Posterior vena cava (tissue), 2 donors: ENCODE measurements at regions not wholly inside any gene's neighbourhood (a gene's known extent, or its start where the extent isn't known, plus 50 kb on each side); places are given as distances from the start of the nearest gene placed in this dataset.

Experiments used
- DNase-seq: peaks from one replicate; pipeline ENCODE4 v3.0.0-alpha.2; 2020; ENCODE audit warnings: low spot score
- intact Hi-C, 2 donors: fragments of 100-400 bp; cut with DNase I; formaldehyde crosslinking; loops; one replicate each; pipeline versions ENCODE4 v1.14.1 to v1.14.2; 2022 to 2023
- donor health status: DM: yes; HTN: yes; CAD: no.
- donor health status: DM: yes; HTN: yes; CAD: no.

DNA sequence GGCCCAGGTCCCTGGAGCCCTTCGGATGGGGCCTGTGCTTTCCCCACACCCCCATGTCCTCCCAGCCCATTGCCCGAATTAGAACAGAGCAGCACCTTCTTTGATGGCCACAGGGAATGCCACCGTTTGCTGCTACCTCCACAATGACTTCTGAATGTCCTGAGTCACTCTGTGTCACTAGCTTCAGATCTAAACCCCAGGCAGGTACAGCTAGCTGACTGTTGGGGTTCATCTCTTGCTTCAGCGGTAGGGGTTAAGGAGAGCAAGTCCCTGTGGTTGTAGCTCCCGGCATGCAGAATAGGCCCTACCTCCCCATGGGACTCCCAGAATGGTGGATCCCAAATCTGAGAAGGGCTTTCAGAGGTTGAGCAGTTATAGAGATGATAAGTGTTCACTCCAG lies 291.1 kb upstream of the POU3F1 start:
- DNase-seq, result no peak
- intact Hi-C loops, result no loop called here

DNA sequence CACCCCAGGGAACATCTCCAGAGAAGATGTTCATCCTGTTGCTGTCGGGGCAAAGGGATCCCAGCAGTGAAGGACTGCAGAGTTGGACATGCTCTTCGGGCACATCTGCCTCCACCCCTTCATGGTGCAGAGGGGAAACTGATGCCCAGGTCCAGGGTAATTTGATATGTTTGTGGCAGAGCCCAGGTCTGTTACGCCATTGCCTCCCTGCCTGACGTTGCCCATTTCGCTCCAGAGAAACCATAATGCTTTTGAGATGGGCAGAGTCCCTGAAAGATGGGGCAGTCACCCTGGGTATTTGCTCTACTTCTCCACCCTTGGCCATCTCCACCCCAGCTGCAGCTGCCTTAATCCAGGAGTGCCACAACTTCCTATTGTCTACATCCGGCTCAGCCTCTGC lies 290.4 kb upstream of the POU3F1 start:
- DNase-seq, result no peak
- intact Hi-C loops, result no loop called here

DNA sequence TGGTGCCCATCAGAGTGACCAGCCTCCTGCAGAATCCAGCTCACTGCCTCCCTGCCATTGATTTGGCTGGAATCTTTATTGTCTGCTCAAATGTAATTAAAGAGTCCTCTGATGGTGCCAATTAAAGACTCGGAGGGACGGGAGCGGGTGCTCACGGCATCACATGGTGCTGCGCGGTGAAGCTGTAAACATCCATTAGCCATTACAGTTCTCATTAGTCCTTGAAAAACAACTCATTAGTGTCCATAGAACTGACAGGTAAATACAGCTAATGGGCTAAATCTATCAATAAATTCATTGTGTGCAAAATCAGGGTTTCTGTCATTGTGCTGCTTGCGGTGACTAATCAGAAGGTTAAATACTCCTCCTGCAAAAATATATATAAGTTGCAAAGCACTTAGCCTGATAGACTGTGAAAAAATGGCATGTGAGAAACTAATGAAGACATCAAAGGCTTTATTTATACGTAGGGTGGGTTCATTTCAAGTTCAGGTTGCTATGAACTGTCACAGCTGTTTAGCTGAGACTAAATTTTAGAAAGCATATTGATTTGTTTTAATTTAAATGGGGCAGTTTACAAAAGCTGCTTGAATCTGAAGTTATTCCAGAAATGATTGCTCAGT lies 289.8 kb upstream of the POU3F1 start:
- intact Hi-C loops, result no loop called here
- no peak for DNase-seq

DNA sequence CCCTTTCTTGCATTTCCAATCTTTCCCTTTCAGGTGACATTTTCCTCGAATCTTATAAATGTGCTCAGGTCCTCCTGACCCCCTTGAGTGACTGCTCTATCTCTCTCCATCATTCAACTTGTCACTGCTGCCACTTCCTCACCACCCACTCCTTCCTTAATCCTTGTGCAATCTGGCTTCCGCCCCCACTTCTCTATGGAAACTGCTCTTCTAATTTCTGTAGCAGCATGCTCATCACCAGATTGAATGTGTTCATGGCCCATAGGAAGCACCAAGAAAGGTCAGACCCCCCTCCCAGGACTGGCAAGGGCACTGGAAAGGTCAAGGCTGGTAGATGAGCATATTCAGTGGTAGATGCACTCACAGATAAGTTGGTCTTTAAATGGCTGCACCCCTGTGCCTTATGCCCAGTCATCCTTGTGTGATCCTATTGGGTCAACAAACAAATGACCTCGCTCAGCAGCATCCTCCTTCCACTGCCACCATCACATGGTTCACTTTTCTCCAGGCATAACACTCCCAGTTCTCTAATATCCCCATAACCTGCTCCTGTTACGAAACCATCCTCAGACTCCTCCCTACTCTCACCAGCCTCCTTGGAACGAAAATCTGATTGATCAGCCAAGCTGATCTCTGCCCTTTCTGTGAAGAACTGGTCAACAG lies 288.5 kb upstream of the POU3F1 start:
- intact Hi-C loops, result no loop called here
- DNase-seq, result no peak

DNA sequence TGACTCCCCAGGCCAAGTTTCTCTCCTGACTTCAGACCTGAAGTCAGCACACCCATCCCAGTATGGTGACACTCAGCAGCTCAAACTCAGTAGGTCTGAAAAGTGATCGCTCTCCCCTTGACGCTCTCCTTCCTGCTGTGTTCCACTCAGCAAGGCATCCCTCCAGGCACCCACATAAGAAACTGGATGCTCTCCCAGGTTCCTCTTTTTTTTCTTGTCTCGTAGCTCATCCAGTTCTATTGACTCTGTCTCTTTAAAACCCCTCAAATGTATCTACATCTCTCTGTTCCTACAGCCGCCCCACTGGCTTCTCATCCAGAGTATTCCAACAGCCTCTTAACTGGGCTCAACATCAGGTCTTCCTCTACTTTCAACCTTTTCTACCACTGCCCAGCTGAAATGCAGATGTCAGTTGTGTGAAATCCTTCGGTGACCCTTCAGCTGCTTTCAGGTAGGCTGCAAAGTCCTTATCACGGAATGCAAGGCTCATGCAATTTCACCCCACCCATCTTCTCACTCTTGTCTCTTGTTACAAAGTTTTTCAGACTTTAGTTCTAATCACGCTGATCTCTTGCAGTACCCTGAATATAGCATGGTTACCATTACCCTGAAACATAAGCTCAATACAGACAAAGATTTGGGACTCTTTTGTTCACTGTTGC lies 286.2 kb upstream of the POU3F1 start:
- intact Hi-C loops, result no loop called here
- no peak for DNase-seq

DNA sequence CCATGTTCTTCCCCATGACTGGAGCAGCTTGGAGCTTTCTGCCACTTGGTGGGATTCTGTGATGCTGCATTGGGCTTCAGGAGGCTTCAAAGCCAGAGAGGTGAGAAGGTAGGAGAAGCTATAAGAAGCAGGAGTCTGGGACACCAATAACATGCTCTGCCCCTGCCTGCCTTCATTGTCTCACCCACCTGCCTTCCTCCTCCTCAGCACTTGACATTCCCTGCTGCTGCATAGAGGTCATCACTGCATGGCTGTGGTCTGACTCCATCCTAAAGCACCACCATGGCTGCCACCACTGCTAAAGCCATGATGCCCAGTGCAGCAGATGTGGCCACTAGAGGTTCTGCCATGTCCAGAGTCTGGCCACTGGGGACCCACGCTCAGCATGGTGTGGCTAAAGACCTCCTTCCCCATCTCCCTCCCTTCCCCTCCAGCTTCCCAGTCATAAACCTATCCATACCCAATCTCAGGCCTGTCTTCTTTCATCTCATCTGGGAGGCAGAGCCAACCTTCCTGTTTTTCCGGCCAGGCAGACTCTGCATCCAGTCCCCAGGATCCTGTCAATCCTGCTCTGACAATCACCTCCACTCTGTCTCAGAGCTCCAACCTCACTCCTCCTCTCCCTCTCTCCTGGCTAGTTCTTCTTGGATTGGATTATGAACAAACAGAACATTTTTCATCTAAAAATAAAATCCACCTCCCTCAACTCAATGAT lies 285.1 kb upstream of the POU3F1 start:
- intact Hi-C loops, result no loop called here
- DNase-seq, result no peak

DNA sequence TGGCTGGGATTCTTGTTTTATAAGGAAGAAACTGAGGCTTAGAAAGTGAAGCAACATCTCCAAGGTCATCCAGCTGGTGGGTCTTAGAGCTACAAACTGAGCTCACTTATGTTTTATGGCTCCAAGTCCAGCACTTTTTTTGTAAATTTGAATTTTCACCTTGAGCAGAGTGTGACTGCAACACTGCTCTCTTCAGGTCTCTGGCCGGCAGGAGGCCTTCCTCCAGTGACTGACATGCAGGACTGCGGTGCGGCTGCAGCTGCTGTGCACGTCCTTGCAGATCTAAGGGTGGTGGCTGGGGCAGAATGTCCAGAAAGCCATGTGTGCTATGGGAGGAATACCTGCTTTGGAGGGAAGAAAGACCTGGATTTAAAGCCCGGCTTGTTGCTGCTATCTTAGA lies 284.2 kb upstream of the POU3F1 start:
- intact Hi-C loops, result no loop called here
- no peak for DNase-seq

DNA sequence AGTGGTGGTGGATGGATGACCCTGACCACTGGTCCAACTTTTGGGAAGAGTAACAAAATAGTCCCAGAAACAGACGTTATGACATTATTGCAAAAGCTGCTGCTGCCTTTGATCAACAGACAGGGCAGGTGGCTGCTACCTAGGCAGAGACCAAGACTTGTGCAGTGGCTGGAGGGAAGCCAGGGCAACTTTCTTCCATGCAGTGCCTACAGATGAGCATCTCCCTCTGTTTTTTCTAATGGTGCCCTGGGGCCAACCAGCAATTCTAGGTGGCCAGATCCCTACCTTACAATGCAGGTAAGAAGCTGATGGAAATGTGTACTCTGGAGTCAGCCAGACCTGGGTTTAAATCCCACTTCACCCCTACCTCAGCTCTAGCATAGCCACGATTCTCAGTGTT lies 283.1 kb upstream of the POU3F1 start:
- DNase-seq, result no peak
- intact Hi-C loops, result no loop called here

DNA sequence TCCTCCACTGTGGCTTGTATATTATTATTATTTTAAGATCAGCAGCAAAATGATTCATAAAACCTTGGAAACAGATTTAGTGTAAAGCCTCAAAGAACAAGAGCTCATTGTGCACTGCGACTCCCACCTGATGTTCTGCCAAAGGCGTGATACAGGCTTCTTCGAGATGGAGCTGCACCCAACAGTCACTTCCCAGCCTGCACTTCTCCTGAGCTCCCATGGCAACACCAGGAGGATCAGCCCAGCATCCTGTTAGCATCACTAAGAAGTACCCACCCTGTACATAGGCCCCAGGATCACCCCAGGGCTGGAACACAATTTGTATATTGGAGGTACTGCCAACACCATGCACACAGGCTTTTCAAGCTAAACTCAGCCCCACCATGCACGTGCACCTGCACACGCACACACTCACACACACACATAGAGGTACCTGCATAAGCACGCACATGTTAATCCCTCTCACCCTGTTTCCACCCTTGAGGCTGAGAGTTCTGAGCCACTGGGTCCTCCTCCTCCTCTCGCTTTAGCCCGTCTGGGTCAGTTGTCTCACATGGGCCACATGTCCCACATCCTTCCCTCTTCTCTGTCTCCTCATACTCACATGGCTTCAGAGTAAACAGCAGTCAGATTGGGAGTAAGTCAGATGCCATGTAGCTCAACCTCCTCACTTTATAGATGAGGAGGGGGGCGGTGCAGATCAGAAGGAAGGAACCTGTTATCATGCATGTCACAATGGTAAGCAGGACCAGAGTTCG lies 281.9 kb upstream of the POU3F1 start:
- intact Hi-C loops, result no loop called here
- no peak for DNase-seq

DNA sequence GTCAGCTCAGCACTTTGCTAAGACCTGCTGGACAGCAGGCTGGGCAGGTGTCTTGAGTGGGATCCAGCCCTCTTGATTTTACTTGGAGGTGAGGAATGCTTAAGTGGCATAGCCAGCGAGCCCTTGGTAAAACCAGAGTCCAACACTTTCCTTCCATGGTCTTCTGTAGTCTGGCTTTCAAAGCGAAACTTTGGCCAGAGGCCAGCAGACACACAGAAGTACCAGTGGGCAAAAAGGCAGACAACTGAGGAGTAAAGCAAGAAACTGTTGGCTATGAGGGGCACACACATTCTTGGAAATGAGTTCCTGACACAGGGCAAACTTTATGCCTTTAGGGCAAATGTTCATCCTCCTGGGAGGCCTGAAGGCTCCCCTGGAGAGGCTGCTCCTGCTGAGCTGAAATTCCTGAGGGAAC lies 281.0 kb upstream of the POU3F1 start:
- intact Hi-C loops, result no loop called here
- no peak for DNase-seq

DNA sequence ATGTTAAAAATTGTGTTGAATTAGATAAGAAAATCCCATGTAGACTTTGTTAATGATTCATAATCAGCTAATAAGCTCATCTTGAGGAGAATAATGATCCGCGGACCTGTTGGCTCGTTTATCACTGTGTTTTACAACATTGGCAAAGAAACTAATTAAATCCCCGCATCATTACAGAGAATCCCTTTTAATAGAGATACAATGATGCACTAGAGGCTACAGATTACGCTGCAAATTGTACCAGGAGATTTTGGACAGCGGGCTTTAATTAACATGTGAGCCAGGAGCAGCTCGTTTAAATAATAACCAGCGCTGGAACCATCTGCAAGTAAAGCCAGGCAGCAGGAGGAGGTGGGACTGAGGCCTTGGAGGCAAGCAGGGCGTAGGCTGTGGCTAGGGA lies 280.3 kb upstream of the POU3F1 start:
- intact Hi-C loops, result no loop called here
- no peak for DNase-seq

DNA sequence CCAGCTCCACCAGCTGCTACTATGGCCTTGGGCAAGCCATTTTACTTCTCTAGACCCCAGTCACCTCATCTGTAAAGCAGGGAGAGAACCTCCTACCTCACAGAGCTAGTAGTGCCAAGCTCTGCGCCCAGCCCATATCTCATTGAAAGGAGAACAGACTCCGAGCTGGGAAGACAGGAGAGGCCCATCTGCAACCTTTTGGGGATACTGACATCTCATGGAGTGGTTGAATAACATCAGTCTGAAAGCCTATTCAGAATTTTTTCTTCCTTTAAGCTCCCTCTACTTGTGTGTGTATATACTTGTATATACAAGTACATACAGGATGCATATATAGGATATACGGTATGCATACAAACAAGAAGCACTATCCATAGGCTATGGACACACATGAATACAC lies 279.5 kb upstream of the POU3F1 start:
- intact Hi-C loops, result no loop called here
- no peak for DNase-seq

DNA sequence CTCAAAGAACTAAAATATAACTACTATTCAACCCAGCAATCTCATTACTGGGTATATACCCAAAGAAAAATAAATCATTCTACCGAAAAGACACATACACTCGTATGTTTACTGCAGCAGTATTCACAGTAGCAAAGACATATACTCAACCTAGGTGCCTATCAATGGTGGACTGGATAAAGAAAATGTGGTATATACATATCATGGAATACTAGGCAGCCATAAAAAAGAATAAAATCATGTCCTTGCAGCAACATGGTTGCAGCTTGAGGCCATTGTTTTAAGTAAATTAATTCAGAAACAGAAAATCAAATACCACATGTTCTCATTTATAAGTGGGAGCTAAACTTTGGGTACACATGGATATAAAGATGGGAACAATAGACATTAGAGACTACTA lies 266.2 kb upstream of the POU3F1 start:
- intact Hi-C loops, result loop anchor here in 1 of 2 donors (5.0 kb wide), 1 partner anchor 715 kb away; the partner anchor contains the start of gene GNL2
- DNase-seq, result no peak

DNA sequence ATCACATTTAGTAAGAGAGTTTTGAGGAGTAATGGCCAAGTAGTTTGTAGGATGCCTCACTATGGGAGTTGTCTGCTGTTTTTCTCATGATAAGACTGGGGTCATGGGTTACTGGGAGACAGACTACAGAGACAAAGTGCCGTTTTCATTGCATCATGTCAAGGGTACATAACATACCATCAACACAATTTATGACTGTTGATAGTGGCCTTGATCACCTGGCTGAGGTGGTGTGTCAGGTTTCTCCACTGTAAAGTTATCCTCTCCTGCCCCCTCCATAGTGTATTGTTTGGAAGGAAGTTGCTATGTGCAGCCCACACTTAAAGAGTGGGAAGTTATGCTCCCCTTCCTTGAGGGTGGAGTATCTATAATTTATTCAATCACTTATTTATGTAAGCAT lies 263.5 kb upstream of the POU3F1 start:
- intact Hi-C loops, result loop anchor here in 1 of 2 donors (5.0 kb wide), 1 partner anchor 713 kb away; the partner anchor contains the start of gene GNL2
- DNase-seq, result no peak

DNA sequence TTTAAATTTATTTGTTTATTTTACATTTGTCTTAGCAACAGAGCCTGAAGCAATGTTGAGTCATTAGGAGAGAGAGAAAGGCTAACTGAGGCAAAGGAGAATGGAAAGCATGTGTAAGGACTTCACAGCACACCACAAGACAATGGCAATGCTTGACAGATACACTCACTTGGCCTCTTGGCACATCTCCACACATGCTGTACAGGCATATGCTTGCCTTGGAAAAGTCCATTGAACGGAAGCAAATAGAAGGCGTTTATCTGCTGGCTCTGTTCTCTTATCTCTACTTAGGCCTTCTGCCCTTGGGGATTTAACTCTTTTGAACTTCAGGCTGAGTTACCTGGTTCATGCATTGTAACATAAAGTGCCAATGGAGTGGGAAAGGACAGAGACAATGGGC lies 262.2 kb upstream of the POU3F1 start:
- intact Hi-C loops, result no loop called here
- no peak for DNase-seq

DNA sequence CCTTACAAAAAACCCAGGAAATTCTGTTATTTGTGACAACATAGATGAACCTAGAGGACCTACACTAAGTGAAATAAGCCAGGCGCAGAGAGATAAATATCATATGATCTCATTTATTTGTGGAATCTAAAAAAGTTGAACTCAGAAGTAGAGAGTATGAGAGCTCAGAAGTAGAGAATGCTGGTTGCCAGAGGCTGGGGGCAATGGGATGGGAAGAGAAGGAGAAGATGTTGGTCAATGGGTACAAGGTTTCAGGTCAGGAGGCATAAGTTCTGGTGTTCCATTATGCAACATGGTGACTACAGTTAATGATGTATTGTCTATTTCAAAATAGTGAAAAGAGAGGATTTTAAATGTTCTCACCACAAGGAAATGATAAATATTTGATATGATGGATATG lies 259.1 kb upstream of the POU3F1 start:
- DNase-seq, result no peak
- intact Hi-C loops, result no loop called here

DNA sequence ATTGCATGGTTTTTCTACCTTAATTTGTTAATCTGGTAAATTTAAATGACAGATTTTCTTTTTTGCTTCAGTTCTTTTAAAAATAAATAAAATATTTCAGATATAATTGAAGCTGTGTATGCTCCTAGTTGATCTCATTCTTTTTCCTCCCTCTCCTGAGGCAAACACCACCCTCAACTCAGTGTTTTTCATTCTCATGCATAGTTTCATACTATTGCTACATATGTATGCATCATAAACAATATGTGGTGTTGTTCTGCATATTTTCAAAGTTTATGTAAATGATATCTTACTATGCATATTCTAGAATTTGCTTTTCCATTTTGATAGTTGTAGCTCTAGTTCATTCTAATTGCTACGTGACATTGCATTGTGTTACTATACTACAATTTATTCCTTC lies 257.2 kb upstream of the POU3F1 start:
- DNase-seq, result no peak
- intact Hi-C loops, result no loop called here

DNA sequence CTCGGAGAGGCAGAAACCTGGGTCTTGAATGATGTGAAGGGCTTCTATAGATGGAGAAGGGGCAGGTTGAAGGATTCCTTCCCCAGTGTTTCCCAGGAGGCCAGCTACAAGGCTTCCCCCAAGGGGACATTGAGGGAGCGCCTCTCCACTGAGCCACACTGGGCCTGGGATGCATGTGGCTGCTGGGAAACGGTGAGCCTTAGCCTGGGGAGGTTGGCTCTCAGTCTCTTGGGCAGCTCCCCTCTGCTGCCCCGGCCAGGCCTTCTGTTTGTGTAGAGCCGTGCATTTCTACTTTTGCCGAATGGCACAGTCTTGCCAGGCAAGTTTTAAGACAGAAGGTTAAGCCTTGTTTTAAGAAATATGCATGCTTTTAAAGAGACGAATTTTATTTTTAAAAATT lies 254.4 kb upstream of the POU3F1 start:
- intact Hi-C loops, result no loop called here
- no peak for DNase-seq

DNA sequence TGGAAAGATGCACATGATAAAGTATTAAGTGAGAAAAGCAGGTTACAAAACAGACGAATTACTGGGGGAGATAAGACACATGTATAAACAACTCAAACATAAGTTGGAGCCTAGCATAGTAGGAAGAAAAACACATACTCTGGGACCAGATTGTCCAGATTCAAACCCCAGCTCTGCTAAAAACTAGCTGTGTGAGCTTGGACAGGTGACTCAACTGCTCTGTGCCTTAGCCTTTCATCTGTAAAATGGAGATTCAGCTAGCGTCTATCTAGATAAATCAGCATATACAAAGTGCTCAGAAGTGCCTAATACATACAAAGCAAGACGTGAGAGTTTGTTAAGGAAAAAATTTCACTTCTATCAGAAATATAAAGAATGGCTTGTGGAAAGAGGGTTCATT lies 254.0 kb upstream of the POU3F1 start:
- intact Hi-C loops, result no loop called here
- no peak for DNase-seq

DNA sequence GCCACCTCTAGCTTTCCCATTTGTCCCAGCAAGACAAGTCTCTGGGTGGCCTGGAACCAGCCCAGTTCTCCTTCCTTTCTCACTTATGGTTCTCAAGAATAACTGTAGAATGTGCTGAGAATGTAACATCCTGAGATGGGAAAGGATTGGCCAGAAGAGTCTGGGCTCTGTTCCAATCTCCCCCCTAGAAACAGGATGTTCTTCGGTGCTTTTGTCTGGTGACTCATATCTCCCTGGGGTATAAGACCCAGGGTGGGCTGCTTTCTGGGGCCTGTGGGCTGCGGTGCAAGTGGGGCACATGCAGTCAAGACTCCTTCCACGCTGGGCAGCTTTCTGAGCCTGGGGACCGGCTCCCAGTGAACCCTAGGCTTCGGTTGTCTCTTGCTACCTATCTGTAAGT lies 251.2 kb upstream of the POU3F1 start:
- no peak for DNase-seq
- intact Hi-C loops, result no loop called here
